NT2/D1 (cell line): ENCODE measurements at regions not wholly inside any gene's neighbourhood (a gene's known extent, or its start where the extent isn't known, plus 50 kb on each side); places are given as distances from the start of the nearest gene placed in this dataset.

Experiments used
- DNase-seq: peaks from one replicate; pipeline ENCODE4 v3.0.0-alpha.2; 2011; ENCODE audit warnings: low read depth, low spot score
- H3K27me3 ChIP-seq: 2 replicates; pipeline ENCODE4 v1.6.0; 2011; ENCODE audit warnings: mild to moderate bottlenecking; ENCODE audit not compliant: insufficient read length, insufficient read depth
- H3K36me3 ChIP-seq: 2 replicates; pipeline ENCODE4 v1.6.1; 2011; ENCODE audit warnings: mild to moderate bottlenecking, low read length, mixed read lengths; ENCODE audit not compliant: insufficient read depth, insufficient read length
- H3K4me1 ChIP-seq: 2 replicates; pipeline ENCODE4 v1.5.1; 2011; ENCODE audit not compliant: insufficient read depth, insufficient read length
- H3K4me3 ChIP-seq: 2 replicates; pipeline ENCODE4 v1.5.1; 2011; ENCODE audit warnings: low read depth; ENCODE audit not compliant: insufficient read length
- H3K9ac ChIP-seq: 2 replicates; pipeline ENCODE4 v1.6.0; 2011; ENCODE audit warnings: low read depth; ENCODE audit not compliant: insufficient read length
- H3K9me3 ChIP-seq: 2 replicates; pipeline ENCODE4 v1.5.1; 2011; ENCODE audit warnings: mild to moderate bottlenecking, low read length; ENCODE audit not compliant: insufficient read depth
- SUZ12 ChIP-seq: IDR thresholded peaks from 2 replicates; pipeline ENCODE4 v1.6.1; 2011; ENCODE audit not compliant: insufficient read length, insufficient read depth; ENCODE audit errors: extremely low read depth
- YY1 ChIP-seq: IDR thresholded peaks from 2 replicates; pipeline ENCODE4 v1.6.1; 2011; ENCODE audit not compliant: insufficient read length, insufficient read depth
- ZNF274 ChIP-seq: IDR thresholded peaks from 2 replicates; pipeline ENCODE4 v1.6.1; 2011; ENCODE audit warnings: mild to moderate bottlenecking, low read depth, low read length

DNA sequence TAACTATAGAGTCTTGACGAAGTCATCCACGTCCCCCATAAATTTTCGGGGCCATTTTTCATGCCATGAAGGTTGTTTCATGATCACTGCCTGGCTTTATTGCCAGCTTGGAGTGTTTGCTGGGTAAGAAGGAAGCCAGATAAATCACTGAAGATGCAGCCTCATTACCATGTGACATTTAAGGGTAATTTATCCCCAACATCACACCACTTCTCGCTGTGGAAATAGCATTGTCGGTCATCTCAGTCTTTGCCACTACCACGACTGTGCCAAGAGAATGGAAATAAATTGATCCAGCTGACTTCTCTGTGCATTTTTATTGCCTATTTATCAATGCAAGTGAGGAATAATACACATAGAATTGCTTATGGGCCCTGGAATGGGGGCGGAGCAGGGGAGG is 617.9 kb downstream of the AJAP1 start:
- H3K36me3 ChIP-seq: no peaks in the 10 kb centered on the region
- peaks cover 22% of the 10 kb centered on the region for H3K27me3 ChIP-seq
- TF ChIP-seq ZNF274 (no peak), YY1 (no peak), SUZ12 (no peak)

DNA sequence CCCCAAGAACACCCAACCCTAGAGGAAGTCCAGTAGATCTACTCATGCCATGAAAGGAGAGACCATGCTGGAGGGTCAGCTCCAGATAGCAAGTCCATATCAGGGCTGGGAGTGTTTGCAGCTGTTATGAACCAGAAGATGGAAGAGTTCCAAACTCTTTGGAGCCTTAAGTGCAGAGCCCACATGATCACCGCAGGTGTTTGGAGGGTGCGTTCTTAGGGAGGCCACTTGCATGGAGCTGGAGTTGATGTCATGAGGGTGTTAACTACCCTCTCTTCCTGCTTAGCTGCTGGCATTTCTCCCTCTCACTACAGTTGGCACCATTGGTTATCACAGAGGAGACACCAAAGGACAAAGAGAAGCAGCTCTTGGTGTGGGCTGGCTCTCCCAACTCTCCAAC is 616.9 kb downstream of the AJAP1 start:
- DNase-seq: no peak
- TF ChIP-seq ZNF274: no peak
- H3K9ac ChIP-seq: no peak overlapping the region
- H3K4me3 ChIP-seq: no peak overlapping the region
- no peaks in the 10 kb centered on the region; the same call in 1 of the 2 replicates for H3K9me3 ChIP-seq
- H3K36me3 ChIP-seq: no peaks in the 10 kb centered on the region
- H3K4me1 ChIP-seq: no peaks in the 10 kb centered on the region
- peaks cover 22% of the 10 kb centered on the region for H3K27me3 ChIP-seq

More for the DNA sequence above, 617.9 kb downstream of the AJAP1 start:
- no peaks in the 10 kb centered on the region for H3K4me1 ChIP-seq
- no peak overlapping the region for H3K4me3 ChIP-seq
- DNase-seq: no peak
- H3K9ac ChIP-seq: no peak overlapping the region
- no peaks in the 10 kb centered on the region; the same call in 1 of the 2 replicates for H3K9me3 ChIP-seq

DNA sequence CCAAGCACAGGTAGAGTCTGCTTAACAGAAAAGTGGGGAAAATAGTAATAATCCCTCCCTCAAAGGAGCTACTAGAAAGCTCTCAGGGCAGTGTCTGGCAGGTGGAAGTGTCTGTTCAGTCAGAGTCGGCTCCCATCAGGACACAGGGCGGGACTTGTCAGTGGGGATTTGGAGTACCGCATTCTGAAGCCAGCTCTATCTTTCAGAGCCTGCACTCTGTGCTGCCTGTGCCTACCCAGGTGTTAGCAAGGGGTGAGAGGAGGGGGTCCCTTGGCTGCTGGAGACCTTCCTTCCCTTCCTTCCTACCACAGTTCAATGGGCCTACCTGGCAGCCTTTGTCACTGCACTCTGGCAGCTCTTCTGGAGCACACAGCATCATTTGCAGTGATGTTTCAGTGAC is 615.5 kb downstream of the AJAP1 start:
- DNase-seq: no peak
- TF ChIP-seq SUZ12 (no peak), ZNF274 (no peak), YY1 (no peak)
- Histone ChIP-seq H3K4me1 (peaks cover 4% of the 10 kb centered on the region), H3K9ac (no peak overlapping the region), H3K27me3 (peaks cover 25% of the 10 kb centered on the region), H3K4me3 (no peak overlapping the region), H3K9me3 (no peaks in the 10 kb centered on the region; the same call in 1 of the 2 replicates), H3K36me3 (no peaks in the 10 kb centered on the region)

DNA sequence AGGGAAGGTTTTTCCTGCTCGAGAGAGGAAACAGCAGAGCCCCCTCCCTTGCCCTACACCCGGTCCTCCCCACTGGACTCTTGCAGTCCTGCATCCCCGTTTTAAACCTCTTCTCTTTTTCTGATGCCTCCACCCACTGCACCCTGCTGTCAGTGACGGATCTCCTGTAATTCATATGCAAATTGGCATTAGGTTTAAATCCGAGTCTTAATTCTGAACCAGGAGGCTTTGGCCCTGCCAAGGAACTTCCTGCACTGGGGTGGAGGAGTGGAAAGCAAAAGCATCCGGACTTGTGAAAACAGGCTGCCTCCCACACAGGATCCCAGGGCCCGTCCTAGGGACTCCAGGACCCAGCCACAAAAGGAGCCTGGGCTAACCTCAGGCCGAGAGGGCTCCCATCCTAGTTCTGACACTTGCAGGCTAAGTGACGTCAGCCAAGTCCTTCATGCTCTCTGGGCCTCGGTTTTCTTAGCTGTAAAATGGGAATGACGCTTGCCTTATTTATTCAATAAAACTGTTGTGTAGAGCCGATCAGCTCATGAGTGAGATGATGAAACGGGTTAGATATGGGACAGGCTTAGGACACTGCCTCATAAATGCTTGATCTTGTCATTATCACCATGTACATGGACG is 613.3 kb downstream of the AJAP1 start:
- Histone ChIP-seq H3K27me3 (peaks cover 25% of the 10 kb centered on the region), H3K9me3 (peaks cover 11% of the 10 kb centered on the region; the same call in 1 of the 2 replicates), H3K9ac (no peak overlapping the region), H3K4me1 (peaks cover 4% of the 10 kb centered on the region), H3K4me3 (no peak overlapping the region), H3K36me3 (no peaks in the 10 kb centered on the region)
- TF ChIP-seq ZNF274 (no peak), SUZ12 (no peak), YY1 (no peak)
- peak; percentile 59 for DNase-seq

DNA sequence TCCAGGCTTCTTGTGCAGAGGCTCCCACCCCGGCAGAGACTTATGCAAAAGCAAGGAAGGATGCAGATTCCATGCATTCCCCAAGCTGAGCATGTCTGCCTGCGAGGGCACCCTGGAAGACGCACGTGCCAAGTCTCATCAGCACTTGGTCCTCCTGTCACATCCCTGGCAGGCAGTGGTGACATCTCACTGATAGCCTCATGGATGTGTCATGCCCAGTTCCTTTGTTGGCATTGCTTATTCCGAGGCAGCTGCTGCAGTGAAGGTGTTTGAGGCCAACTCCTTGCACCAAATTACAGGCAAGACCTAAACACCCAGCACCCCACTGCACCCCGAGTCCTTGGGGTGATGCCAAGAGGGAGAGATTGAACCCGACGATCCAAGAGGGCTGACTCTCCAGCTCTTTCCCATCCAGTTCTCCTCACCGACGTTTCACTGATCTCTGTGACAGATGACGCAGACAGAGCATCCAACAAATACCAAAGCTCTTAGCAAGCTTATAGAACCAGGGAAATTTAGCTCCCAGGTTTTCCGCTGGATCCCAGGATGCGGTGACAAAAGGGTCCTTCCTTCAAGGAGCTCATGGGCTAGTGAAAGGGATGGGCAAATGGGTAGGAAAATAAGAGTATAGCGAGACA is 611.1 kb downstream of the AJAP1 start:
- TF ChIP-seq SUZ12: no peak
- TF ChIP-seq ZNF274: no peak
- no peak for TF ChIP-seq YY1
- H3K9ac ChIP-seq: no peak overlapping the region
- peaks cover 11% of the 10 kb centered on the region; the same call in 1 of the 2 replicates for H3K9me3 ChIP-seq
- H3K27me3 ChIP-seq: peaks cover 18% of the 10 kb centered on the region
- no peak for DNase-seq
- H3K4me3 ChIP-seq: no peak overlapping the region
- H3K4me1 ChIP-seq: peaks cover 4% of the 10 kb centered on the region
- H3K36me3 ChIP-seq: no peaks in the 10 kb centered on the region

DNA sequence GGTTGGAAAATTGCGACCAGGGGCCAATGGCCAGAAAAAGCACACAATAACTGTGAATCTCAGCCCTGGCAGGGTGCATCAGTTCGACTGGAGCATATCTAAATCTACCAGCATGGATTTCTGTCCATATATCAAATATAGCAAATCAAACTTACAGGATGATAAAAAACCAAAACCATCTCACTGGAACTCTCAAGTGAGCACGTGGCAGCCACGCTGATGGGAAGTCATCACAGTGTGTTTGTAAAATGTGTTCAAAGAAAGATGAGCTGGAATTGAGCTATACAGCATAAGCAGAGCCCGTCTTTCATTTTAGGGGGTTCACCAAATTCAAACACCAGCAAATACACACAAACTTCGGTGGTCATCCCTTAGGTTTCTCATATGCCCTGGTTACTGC is 610.1 kb downstream of the AJAP1 start:
- Histone ChIP-seq H3K27me3 (peaks cover 8% of the 10 kb centered on the region), H3K9ac (no peak overlapping the region), H3K9me3 (peaks cover 16% of the 10 kb centered on the region; the same call in 1 of the 2 replicates), H3K36me3 (no peaks in the 10 kb centered on the region), H3K4me1 (peaks cover 4% of the 10 kb centered on the region), H3K4me3 (no peak overlapping the region)
- TF ChIP-seq SUZ12: no peak
- no peak for TF ChIP-seq ZNF274
- TF ChIP-seq YY1: no peak
- DNase-seq: no peak

DNA sequence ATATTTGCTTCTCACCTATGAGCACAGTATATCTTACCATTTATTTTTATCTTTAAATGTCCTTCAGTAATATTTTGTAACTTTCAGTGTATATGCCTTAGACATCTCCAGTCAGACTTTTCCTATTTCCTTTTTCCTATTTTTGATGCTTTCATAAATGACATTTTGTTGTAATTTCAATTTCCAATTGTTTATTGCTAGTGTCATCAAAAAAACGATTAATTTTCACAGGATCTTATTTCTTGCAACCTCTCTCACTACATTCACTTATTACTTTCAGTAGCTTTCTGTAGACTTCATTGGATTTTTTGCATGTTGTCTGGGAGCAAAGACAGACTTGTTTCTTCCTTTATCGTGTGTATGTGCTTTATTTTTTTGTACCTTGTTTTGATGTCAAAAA is 602.4 kb downstream of the AJAP1 start:
- H3K9ac ChIP-seq: no peak overlapping the region
- TF ChIP-seq YY1 (no peak), ZNF274 (no peak), SUZ12 (no peak)
- DNase-seq: no peak

DNA sequence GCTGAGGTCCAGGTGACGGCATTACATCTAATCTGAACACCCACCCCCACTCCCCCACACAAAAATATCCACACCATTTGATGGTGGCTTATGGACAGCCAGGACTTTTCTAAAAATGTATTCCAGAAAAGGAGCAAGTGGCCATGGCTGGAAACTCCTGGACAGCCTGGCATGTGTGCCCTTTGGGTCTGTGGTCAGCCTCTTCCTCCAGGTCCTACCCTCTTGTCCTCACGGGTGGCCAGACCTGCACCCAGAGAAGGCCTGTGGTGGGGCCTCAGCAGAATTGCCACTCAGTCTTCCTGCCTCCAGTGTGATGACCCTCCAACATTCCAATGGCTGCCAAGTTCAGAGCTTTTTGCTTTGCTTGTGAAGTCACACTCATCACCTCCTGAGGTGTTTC is 600.6 kb downstream of the AJAP1 start:
- Histone ChIP-seq H3K4me1 (no peaks in the 10 kb centered on the region), H3K36me3 (no peaks in the 10 kb centered on the region), H3K9ac (no peak overlapping the region), H3K27me3 (no peaks in the 10 kb centered on the region), H3K4me3 (no peak overlapping the region), H3K9me3 (peaks cover 18% of the 10 kb centered on the region)
- DNase-seq: no peak
- TF ChIP-seq SUZ12 (no peak), YY1 (no peak), ZNF274 (no peak)

More for the DNA sequence above, 602.4 kb downstream of the AJAP1 start:
- H3K27me3 ChIP-seq: no peaks in the 10 kb centered on the region
- no peaks in the 10 kb centered on the region for H3K4me1 ChIP-seq
- H3K9me3 ChIP-seq: peaks cover 18% of the 10 kb centered on the region
- H3K4me3 ChIP-seq: no peak overlapping the region
- no peaks in the 10 kb centered on the region for H3K36me3 ChIP-seq
